ENCODE measurements at regions not wholly inside any gene's neighbourhood (a gene's known extent, or its start where the extent isn't known, plus 50 kb on each side); places are given as distances from the start of the nearest gene placed in this dataset.
"Not testable (repeated sequence)": the region's sequence is repeated elsewhere in the genome, so short reads cannot be mapped to it uniquely, and the experiment has no call there.

DNA sequence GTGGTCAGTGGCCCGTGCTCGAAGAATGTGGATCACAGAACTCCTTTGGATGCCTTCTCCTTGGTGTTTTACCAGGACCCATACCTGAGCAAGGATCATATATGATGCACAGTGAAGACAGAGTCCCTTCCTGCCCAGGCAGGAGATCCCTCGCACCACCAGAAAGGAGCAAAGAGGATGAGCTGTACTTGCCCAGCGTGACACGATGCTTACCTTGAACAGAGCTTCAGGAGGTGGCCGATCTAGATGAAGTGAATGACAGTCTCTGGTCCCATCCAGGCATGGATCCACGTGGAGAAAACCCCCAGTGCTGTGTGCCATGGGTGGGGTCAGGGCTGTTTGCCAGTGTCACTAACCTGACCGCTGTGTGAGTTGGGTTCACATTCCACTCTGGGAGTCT, 455.4 kb downstream of the GADD45G start:
- no peak for DNase-seq (ENCODE audit: low spot score)
- in situ Hi-C loops (cut with HindIII; ENCODE audit: low sequenced_read_pairs) = no loop called here

DNA sequence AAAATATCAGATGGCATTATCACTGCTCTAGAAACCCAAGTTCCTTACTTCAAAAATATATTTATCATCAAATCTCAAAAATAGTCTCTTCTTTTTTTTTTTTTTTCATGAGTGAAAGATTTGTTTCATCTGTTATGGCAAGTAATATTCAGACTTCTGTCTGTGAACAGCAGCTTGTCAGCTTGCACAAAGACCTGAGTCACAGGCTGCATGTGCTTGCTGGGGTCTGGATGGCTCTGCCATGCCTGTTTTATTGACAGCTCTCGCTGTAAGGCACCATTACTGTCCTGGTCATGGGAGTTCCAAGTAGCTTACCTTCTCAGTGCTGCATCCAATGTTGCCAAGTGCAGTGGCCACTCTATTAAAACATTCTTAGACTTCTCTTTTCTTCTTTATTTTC, 456.4 kb downstream of the GADD45G start:
- in situ Hi-C loops (cut with HindIII; ENCODE audit: low sequenced_read_pairs) = no loop called here
- DNase-seq (ENCODE audit: low spot score) = no peak

DNA sequence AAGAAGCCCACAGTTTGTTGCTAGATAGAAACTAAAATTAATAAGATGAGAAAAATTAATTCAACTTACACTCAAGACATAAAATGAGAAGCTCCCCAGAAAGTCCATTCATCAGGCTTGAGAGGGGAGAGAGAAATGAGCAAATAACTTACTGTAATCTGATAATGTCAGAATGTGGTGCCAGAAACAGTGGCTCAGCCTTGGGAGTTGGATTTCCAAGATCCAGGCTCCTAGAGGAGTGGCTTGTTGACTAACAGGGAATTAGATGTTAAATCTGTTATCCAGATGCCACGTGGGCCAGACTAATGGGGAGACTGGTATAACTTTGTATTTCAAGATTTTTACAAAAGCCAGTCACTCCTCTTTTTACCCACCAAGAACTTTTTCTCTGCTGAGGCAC, 458.2 kb downstream of the GADD45G start:
- no peak for DNase-seq (ENCODE audit: low spot score)
- in situ Hi-C loops (cut with HindIII; ENCODE audit: low sequenced_read_pairs) = no loop called here

DNA sequence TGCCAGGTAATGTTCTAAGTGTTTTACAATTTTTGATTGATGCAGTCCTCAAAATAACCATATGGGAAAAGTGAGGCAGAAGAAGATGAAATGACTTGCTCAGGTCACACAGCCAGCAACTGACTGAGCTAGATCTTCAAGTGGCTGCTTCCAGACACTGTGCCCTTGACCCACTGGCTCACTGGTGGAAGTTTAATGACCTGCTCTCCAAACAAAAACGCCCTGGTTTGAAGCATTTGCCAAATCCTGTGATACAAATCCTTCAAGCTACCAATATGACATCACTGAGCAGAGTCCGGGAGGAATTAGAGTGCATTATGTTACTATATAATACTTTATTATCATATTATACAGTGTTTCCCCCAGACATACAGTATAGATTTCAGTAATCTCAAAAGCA, 459.4 kb downstream of the GADD45G start:
- in situ Hi-C loops (cut with HindIII; ENCODE audit: low sequenced_read_pairs) = no loop called here
- DNase-seq (ENCODE audit: low spot score) = no peak

DNA sequence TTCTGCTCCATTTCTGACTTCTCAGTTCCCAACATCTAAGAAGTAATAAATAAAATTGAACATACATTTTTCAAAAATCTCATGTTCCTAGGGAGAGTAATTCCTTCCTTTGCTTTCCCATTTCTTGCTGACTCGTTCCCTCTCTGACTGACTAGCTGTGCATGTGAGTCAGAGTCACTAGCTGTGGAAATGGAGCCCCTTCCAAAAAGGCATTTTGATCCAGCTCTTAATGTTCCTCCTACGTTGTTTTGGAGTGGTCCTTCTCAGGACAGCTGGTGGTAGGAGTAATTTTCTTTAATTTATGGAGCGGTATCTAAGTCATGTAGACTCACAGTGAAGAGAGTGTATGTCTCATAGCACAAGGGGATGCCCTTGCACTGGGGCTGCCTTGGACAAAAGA, 460.2 kb downstream of the GADD45G start:
- in situ Hi-C loops (cut with HindIII; ENCODE audit: low sequenced_read_pairs) = no loop called here
- DNase-seq (ENCODE audit: low spot score) = no peak

DNA sequence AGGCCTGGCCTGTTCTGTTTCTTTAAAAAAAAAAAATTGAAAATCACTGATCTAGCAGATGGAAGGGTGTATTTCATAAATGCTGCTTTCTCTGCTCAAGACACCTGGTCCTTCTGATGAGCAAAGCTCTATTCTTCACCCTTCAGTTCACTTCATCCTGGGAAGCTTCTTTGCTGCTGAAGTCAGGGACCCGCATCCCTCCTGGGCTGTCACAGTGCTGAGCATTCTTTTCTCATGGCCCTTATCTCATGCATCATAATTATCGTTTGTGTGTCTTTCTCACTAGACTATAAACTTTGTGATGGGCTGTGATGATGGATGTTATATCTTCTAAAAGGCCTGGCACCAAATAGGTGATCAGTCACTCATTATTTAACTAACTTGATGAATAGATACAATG, 461.0 kb downstream of the GADD45G start:
- in situ Hi-C loops (cut with HindIII; ENCODE audit: low sequenced_read_pairs) = no loop called here
- no peak for DNase-seq (ENCODE audit: low spot score)

DNA sequence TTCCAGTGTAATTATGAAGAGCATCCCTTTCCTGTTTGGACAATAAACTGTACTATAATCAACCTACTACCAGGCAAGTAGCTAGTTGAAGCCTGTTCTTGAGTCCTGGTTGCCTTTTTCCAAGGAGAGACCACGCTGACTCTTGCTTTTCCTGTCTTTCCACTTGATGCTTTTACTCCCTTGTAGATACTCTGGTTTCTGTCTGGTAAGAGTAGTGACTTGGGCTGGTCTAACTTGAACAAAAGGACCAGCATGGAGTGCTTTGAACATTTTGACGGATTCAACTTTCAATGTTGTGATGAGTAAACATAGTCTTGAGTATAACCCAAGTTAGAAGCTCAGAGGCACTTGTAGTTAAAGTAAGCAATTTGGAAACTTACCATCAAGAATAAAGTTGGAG, 464.3 kb downstream of the GADD45G start:
- in situ Hi-C loops (cut with HindIII; ENCODE audit: low sequenced_read_pairs) = no loop called here

DNA sequence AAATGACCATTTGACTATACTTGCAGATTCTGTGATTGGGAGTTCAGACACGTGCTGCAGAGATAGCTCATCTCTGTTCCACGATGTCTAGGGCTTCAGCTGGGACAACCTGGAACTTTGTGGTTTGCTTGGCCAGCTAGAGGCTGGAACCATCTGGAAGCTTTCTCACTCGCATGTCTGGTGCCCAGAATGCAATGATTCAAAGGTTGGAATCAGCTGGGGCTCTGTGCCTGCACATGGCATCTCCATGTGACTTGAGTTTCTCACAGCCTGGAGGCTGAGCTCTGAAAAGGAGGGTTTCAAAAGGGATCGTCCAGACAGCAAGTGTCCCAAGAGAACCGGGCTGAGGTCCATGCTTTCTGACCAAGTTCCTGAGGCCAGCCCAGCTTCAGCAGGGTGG, 465.2 kb downstream of the GADD45G start:
- peak; percentile 74 for DNase-seq (ENCODE audit: low spot score)
- in situ Hi-C loops (cut with HindIII; ENCODE audit: low sequenced_read_pairs) = no loop called here

More for the DNA sequence above, 464.3 kb downstream of the GADD45G start:
- no peak for DNase-seq (ENCODE audit: low spot score)

DNA sequence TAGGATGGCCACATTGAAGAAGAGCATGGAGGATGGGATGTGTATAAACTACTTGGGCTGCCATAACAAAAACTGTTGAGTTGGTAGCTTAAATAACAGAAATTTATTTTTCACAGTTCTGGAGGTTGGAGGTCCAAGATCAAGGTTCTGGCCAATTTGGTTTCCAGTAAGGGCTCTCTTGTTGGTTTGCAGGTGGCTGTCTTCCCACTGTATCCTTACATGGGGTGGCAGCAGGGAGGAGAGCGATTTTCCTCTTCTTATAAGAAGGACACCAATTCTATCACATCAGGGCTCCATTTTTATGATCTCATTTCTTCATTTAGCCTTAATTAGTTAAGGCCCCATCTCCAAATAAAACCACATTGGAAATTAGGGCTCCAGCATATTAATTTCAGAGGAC, 465.7 kb downstream of the GADD45G start:
- in situ Hi-C loops (cut with HindIII; ENCODE audit: low sequenced_read_pairs) = no loop called here
- no peak for DNase-seq (ENCODE audit: low spot score)

DNA sequence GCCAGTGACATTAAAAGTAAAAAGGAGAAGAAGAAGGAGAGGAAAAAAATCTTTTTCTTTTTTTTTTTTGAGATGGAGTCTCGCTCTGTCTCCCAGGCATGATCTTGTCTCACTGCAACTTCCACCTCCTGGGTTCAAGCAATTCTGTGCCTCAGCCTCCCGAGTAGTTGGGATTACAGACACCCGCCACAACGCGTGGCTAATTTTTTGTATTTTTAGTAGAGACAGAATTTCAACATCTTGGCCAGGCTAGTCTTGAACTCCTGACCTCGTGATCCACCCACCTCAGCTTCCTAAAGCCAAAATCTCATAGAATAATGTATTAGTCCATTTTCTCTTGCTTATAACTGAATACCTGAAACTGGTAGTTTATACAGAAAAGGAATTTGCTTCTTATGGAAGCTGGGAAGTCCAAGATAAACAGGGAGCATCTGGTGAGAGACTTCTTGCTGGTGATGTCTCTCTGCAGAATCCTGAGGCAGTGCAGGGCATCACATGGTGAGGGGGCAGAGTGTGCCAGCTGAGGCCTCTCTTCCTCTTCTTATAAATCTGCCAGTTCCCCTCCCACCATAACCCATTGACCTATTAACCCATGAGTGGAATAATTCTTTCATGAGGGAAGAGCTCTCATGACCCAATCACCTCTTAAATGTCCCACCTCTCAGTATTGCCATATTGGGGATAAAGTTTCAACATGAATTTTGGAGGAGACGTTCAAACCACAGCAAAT, 466.3 kb downstream of the GADD45G start:
- DNase-seq (ENCODE audit: low spot score) = no peak
- in situ Hi-C loops (cut with HindIII; ENCODE audit: low sequenced_read_pairs) = no loop called here

DNA sequence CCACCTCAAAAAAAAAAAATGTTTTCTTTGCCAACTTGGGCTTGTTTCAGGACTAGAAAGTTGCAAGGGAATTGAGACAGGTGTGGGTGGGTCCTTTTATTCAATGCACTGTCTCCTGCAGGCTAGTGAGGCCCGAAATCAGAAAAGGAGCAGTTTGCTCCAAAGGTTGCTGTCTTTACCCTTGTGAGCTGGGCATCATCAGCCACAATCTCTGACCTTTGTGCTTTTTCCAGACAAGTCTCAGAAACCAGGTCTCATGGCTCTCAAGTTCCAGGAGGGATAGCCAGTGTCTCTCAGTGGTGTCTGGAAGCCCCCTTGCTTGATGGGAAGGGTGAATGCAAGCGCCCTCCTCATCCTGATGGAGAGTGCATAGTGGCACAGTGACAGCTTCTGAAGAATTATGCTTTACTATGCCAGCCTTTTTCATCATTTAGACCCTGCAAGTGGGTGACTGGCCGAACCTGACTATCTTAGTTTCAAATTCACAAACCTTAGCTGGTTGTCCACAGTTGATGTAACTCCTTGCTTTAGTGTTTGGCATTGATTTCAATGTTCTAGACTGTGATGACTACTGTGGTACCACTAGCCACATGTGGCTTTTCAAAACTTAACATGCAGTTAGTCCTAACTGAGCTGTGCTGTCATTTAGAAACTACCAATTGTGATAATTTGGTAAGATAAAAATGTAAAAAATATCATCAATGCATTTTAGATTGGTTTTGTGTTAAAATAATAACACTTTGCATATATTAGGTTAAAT, 468.6 kb downstream of the GADD45G start:
- in situ Hi-C loops (cut with HindIII; ENCODE audit: low sequenced_read_pairs) = no loop called here
- no peak for DNase-seq (ENCODE audit: low spot score)

DNA sequence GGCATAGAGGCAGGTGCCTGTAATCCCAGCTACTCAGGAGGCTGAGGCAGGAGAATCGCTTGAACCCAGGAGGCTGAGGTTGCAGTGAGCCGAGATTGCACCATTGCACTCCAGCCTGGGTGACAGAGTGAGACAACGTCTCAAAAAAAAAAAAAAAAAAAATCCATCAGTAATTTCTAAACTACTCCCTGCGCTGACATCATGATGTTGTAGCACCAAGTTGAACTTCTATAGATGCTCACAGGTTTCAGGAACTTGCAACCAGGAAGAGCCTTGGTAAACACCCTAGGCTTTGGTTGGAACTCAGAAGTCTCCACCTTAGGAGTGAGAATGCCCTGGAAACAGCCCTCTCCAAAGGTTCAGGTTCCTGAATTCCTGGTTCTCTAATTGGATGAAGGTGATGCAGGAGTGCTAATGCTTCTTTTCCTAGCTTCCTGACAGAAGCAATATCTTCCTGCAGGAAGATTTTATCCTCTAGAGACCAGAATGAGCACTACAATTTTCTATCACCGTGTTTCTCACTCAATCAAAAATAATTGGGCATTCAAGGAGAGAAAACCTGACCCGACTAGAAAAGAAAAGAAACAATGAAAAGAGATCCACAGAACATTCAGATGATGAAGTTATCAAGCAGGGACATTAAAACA, 469.6 kb downstream of the GADD45G start:
- no peak for DNase-seq (ENCODE audit: low spot score)
- in situ Hi-C loops (cut with HindIII; ENCODE audit: low sequenced_read_pairs) = no loop called here

DNA sequence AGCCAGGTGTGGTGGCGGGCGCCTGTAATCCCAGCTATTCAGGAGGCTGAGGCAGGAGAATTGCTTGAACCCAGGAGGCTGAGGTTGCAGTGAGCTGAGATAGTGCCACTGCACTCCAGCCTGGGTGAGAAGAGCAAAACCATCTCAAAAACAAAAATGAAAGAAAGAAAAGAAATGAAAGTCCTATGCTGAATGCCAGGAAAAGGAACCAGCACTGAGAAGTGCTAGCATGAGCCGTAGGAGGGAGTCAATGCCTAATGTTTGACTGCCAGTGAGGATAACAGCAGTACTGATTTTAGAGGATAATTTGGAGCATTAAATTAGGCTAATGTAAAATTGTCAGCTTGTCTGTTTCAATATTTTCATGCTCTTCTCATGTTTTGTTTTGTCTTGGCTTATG, 472.8 kb downstream of the GADD45G start:
- DNase-seq (ENCODE audit: low spot score); in situ Hi-C loops (cut with HindIII; ENCODE audit: low sequenced_read_pairs): not testable (repeated sequence)

DNA sequence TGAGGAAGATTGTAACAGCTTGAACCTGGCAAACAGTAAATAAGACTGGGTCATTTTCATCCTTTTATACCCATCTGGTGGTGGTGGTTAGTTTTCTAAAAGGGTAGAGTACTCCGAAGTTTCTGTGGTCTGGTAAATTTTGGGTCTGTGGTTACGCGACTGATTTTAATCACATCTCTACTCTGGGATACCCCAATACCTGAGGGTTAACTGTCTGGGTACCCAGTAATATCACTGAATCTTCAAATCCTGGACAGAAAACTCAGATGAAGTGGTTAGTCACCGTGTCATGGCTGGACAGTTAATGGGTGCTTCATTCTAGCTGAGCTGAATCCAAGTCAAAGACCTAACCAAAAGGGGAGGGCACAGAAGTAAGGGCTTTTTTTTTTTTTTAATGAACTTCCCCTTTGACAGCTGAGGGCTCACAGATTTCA, 474.2 kb downstream of the GADD45G start:
- no peak for DNase-seq (ENCODE audit: low spot score)
- in situ Hi-C loops (cut with HindIII; ENCODE audit: low sequenced_read_pairs) = no loop called here

DNA sequence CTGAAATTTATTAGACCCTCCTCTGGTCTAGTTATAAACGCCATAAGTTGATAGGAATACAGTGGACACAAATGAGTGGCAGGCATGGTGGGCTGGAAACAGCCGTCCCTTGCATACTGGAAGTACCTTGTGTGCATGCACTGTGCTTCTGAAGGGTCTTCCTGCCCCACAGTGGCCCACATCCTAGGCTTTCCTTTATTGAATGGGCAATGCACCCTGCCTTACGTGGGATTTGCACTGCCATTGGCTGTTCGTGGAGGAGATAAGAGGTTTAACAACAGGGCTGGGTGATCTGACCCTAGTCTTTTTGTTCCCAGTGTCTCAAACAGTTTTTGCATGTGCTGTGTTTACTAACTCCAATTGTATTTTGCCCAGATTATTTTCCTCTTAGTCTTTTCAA, 480.8 kb downstream of the GADD45G start:
- no peak for DNase-seq (ENCODE audit: low spot score)
- in situ Hi-C loops (cut with HindIII; ENCODE audit: low sequenced_read_pairs) = no loop called here

DNA sequence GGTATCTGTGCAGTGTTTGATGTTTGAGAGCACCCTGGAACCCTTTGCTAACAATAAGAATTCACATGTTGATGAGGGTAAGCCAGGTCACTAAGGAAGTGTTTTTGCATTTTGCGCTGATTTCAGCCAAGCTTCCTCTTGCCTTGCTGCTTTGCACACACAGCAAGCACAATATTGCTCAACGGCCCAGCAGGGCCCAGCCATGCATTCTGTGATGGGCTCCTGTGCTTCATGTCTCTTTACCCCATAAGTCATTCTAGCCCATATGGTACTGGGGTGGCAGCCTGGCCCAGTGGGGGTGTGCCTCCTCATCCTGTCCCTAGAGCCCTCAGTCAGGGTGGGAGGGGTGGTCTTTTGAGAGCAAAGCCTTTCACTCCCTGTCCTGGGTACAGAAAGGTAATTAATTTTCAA, 481.3 kb downstream of the GADD45G start:
- in situ Hi-C loops (cut with HindIII; ENCODE audit: low sequenced_read_pairs) = no loop called here
- no peak for DNase-seq (ENCODE audit: low spot score)

DNA sequence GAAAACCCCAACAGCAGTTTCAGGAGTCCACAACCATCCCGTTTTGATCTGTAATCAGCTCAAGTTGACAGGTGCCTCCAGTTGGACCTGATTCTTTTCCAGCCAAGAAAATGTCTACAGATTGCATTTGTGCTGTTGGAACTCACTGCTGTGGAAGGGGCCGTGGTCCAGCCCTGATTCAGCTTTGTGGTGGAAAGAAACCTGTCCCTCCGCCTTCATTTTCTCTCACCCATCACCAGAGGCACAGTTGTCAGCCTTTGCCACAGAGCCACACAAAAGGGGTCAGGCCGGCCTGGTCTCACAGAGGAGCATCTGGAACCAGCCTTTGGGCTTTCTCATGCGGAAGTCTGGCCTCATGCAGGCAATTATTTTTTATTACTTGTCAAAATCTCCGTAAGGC, 483.6 kb downstream of the GADD45G start:
- in situ Hi-C loops (cut with HindIII; ENCODE audit: low sequenced_read_pairs) = no loop called here
- DNase-seq (ENCODE audit: low spot score) = no peak

DNA sequence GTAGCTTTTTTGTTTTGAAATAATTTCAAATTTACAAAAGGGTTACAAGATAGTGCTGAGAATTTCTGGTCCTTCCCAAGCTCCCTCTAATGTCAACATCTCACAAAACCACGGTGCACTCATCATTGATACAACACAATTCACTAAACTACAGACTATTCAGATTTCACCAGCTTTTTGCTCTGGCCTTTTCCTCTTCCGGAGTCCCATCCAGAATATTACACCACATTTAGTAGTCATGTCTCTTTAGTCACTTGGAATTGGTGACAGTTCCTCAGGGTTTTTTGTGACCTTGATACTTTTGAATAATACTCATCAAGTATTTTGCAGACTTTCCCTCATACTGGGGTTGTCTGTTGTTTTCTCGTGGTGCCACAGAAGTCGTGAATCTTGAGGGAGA, 484.0 kb downstream of the GADD45G start:
- no peak for DNase-seq (ENCODE audit: low spot score)
- in situ Hi-C loops (cut with HindIII; ENCODE audit: low sequenced_read_pairs) = no loop called here

DNA sequence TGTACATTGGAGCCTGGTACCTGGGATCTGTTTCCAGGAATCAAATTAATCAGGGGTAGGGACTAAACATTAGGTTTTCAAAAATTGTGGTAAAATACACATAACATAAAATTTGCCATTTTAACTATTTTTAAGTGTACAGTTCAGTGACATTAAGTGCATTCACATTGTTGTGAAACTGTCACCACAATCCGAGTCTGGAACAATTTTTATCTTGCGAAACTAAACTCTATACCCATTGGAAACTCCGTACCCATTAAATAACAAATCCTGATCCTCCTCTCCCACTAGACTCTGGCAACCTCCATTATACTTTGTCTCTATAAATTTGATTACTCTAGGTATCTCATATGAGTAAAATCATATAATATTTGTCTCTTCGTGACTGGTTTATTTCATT, 486.2 kb downstream of the GADD45G start:
- in situ Hi-C loops (cut with HindIII; ENCODE audit: low sequenced_read_pairs) = no loop called here
- DNase-seq (ENCODE audit: low spot score) = no peak

DNA sequence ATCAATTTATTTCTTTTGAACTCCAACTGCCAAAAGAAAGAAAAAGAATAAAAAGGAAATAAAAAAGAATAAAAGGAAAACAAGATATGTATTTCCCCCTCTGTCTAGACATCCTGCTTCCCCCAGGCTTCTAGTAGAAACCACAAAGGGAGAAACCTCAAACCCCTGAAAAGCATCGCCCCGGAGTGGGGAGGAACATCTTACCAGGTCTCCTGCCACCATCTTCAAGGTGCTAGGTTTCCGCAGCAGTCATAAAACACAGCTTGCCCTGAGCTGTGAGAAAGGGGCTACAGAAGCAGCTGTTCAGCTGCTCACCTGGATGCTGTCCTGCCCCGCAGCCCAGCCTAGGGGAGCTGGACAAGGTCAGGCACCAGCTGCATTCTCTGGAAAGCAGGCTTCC, 487.7 kb downstream of the GADD45G start:
- no peak for DNase-seq (ENCODE audit: low spot score)
- in situ Hi-C loops (cut with HindIII; ENCODE audit: low sequenced_read_pairs) = no loop called here
